22Rv1 (cell line): ENCODE measurements at regions not wholly inside any gene's neighbourhood (a gene's known extent, or its start where the extent isn't known, plus 50 kb on each side); places are given as distances from the start of the nearest gene placed in this dataset.

Source experiments
- CTCF ChIP-seq: fragments of 450-650 bp; IDR thresholded peaks from 2 replicates; pipeline ENCODE4 v1.5.1; 2017; ENCODE audit warnings: mild to moderate bottlenecking
- ZFX ChIP-seq: fragments of 450-650 bp; IDR thresholded peaks from 2 replicates; pipeline ENCODE4 v1.6.1; 2017; ENCODE audit warnings: antibody characterized with exemption, borderline replicate concordance

DNA sequence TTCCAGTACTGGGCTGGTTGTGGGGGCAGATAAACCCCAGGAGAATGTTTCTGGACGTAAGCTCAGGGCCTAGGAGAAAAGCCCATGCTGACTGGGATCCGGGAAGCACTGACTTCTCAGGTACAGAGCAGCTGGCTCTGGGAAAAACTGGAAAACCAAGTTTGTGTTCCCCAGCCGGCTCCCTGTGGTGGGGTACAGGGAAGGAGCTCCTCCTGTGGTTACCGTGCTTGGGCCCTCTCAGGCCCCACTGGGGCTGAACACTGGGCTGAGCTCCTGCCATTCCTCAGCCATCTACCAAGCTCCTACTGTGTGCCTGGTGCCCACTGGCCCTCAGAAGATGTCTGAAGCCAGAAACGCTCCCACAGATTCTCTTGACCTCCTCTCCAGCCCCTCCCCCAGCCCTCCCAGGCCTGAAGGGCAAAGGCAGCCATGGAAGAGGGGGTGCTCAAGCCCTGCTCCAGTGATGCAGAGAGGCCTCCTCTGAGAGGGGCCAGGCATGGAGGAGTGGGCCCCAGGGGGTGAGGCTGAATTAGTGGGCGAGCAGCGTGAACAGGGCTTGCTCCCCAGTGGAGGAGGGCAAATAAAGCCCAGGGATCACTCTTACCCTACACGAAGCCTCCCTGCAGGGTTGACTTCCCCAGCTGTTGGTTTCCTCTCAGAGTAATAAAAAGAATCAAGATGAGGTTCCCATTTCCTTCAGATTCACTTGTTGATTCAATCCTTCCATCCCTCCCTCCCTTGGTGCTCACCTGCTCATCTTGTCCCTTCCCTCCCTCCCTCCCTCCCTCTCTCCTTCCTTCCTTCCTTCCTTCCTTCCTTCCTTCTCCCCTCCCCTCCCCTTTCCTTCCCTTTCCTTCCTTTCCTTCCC is 100.0 kb downstream of the VEGFA start:
- TF ChIP-seq CTCF (no peak), ZFX (no peak)
